ENCODE measurements at regions not wholly inside any gene's neighbourhood (a gene's known extent, or its start where the extent isn't known, plus 50 kb on each side); places are given as distances from the start of the nearest gene placed in this dataset.

DNA sequence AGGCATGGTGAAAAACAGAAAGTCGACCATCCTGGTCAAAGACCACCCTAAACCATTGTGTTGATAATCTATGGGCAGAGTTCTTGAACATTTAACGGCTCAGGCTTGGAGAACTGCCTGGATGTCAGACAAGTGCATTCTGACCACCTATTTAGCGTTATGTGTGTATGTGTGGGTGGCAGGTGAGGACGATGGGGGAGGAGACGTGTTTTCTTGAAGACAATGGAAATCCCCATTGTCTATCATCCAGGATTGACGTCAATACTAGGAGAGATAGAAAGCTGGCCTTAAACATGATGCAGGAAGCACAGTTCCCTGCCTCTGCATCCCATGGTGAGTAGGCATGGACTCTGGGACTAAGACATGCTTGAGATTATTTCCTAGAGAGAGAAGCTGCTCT is 157.4 kb upstream of the MAF start:
- DNase-seq (ENCODE audit: low read depth): no peak

DNA sequence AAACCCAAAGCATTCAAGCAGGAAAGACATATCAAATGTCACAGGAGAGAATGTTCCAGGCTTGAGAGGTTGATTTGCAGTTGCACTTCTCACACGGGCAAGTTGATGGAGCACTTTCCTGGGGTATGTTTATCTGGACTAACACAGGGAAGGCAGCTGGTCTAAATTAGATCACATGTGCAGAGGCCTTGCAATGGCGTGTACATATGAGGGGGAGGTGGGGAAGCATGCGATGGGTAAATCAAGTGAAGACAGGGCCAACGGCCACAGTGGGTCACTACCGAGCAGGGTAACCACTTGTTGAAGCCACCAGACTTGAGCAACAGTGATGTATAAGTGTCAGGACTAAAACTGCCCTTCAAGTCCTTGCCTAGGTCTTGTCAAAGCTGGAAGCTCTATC is 156.6 kb upstream of the MAF start:
- no peak for DNase-seq (ENCODE audit: low read depth)

DNA sequence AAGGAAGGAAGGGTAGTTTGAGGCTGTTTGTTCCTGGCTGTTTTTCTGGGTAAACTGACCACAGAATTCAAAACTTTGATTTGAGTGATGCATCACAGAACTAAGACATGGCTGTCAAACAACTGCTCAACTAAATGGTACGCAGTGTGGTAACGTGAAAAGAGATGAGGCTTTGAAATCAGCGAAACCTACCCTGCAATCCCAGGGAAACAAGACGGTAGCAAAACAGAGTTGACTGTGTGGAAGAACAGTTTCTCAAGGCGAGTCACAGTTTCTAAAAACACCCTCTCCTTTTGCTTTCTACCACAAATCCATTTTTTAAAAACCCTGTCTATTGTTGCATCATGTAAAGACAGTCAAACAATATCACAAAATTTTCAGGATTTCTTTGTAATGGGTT is 156.0 kb upstream of the MAF start:
- DNase-seq (ENCODE audit: low read depth): no peak

DNA sequence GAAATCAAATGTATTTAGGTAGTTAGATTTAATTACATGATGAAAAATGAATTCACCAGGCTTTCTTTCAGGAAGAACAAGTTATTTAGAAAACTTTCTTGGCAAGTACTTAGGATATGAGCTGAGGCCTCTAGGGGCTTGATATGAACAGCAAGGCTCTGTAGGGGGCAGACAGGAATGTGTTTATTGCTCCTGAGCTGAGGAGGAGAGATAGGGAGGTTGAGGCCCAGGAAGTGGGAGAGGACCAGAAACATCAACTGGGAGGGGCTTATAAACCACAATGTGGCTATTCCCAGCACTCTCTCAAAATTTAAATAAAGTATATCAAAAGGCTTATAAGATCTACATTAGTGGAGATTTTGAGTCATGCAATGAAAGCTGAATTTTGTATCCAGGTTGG is 154.0 kb upstream of the MAF start:
- no peak for DNase-seq (ENCODE audit: low read depth)

DNA sequence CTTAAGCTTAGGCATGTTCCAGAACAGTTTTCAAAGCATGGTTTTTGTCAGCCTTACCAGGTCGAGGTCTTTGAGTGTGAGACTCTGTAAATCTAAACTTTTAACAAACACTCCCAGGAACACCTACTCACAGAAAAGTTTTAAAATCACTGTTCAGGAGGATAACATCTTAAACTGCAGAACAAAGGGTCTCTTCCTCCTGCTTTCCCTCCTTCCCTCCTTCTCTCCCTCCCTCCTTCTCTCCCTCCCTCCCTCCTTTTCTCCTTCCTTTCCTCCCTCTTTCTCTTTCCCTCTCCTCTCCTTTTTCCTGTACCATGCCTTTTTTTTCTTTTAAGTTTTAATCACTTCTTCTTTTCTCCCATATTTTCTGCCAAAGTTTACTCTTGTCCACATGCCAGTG is 153.5 kb upstream of the MAF start:
- no peak for DNase-seq (ENCODE audit: low read depth)

DNA sequence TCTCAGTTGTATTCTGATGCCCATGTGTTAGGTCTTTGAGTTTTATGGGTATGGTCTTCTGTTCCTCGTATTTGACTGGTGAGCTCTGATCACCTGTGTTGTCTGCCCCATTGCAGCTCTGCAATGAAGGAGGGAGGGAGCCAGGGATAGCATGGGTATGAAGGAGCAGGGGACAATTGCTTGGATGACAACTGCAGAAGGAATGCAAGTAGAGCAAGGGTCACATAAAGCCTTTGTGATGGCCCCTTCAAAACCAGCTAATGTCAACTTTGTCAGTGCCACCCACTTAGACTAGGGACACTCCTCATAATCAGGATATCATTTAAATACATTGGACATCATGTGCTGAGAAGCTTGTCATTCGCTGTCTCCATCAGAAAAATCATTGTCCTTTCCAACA is 152.7 kb upstream of the MAF start:
- DNase-seq (ENCODE audit: low read depth): no peak

DNA sequence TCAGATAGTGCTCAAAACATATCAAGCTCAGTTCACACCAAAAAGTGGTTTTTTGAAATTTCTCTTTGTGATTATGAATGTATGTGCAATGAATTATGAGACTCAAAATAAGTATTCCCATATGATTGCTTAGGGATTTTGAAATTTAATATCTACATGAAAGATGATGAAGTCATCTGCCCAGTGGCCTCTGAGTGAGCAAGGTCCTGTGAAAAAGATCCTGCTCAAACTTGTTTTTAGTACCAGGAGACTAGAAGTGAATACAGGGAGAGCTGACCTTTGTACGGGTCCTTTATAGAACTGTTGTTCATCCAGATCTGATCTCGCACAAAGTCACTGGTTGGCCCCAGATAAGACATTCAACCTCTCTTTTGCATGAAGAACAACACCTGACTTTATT is 151.9 kb upstream of the MAF start:
- DNase-seq (ENCODE audit: low read depth): peak; percentile 19

DNA sequence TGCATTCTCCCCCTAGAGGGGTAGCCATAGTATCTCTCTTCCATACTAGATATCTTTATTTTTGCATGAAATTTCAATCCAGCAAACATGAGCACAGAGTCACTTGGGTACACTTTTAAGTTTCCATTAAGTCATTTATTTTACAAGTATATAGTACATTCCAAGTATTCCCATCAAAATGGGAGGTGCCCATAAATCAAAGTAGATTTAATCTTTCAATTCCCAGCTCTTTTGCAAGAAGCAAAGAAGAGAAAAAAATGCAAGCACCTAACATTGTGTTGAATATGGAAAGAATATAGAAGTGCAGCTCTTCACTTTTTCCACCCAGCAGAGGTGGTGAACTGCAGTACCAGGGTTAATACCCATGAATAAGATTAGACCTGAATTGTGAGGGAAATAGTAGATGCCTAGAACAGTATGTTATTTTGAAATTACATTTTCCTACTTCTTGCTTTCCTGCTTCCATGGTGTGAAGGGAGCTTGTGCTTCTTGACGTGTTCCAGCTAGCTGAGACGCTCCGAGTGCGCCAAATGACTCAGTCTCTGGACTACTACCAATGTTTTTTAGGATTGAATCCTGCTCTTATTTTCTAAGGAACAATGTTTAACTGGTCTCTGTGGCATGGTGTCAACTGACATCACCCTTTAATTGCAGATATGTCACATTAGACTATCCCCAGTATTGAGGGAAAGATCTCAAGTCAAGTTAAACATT is 151.1 kb upstream of the MAF start:
- peak; percentile 95 for DNase-seq (ENCODE audit: low read depth)

DNA sequence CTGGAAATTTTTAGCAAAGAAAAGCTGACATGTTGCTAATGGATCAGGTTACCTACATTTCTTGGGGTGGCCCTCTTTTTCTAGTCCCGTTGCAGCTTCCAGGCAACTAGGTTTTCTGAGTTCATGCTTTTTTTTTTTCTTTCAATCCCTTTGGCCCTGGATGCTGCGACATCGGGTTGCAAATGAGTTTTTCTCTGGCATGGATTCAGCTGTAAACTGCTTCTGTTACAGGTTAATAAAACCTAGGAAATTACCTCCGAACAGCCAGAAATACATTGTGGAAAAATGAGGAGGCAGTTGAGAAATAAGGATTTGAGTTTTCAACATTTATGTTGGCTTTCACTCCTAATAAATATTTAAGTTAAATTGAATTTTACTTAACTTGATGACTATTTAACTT is 149.8 kb upstream of the MAF start:
- no peak for DNase-seq (ENCODE audit: low read depth)

DNA sequence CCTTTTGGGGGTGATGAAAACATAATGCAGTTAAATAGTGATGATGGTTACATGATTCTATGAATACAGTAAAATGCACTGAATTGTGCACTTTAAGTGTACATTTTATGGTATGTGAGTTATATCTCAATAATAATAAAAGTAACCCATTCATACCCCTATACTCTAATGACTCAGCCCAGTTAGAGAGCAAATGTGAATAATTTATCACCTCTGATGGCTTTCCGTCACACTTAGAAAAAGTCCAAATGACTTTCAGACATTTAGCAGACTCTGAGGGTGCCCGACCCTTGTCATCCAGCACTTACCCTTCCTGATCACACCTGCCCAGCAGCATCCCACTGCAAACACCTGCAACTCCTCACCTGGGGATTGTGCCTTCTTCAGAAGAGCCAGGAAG is 148.1 kb upstream of the MAF start:
- no peak for DNase-seq (ENCODE audit: low read depth)

DNA sequence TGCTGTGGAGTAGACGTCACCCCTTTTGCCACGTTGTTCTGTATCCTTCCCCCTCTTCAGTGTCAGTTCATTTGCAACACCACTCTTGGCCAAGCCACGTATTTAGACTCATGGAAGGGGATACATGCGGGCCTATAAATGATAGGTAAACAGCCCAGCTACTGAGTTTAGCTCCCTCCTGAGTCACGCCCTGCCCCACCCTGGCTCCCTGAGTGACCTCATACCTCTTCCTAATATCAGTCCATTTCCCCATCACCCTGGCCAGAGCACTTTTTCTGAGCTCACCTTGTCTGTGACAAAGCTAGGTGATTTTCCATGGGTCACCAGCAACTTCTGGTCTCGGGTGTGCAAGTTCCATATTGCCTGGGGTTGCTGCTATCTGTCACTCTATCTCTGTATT is 147.2 kb upstream of the MAF start:
- no peak for DNase-seq (ENCODE audit: low read depth)

DNA sequence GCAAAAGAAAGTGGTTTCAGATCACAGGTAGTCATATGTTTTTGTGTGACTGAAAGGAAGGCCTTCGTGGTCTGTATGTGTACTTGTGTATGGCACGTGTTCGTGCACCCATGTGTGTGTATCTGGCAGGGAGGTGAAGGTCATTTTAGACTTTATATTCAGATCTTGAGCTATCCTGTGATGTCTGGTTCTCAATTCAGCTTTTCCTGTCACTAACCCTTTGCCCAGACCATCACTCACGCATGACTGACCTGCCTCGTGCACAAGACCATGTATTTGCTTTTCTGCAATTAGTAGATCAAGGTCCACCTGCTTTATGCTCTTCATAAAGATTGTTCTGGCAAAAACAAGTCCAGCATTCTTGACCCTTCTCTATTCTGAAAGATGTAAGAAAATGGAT is 139.7 kb upstream of the MAF start:
- DNase-seq (ENCODE audit: low read depth): no peak

DNA sequence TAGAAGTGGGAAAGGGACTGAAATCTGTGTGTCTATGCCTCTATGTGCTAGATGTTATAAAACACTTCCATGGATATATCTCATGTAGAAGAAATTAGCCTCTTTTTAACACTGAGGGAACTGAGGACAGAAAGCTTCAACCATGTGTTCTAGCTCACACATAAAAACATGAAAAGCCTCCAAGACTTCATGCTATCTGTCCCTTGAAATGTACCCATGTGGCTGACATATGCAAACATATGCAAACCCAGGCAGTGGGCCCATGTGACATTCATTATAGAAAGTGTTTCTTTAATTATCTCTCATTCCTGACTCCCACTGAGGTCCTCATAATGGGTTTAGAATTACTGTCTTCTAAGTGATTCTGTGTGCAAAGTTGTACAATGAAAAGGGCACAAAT is 134.7 kb upstream of the MAF start:
- no peak for DNase-seq (ENCODE audit: low read depth)

DNA sequence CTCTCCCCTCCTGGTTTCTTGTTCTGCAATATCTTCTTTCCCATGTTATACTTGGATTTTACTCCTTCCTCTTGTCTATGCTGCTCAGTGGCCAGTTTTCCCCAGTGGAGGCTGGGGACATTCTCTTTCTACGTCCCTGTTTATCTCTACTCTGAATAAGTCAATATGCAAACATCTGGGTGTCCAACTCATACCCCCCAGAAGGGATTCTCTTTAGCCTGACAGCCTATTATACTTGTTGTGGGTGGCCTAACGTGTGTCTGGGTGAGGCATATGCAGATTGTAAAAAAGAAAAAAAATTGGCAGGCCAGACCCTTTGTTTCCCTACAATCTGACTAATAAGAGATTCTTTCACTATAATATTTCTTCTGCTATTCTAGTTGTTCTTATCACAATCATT is 134.2 kb upstream of the MAF start:
- DNase-seq (ENCODE audit: low read depth): no peak

DNA sequence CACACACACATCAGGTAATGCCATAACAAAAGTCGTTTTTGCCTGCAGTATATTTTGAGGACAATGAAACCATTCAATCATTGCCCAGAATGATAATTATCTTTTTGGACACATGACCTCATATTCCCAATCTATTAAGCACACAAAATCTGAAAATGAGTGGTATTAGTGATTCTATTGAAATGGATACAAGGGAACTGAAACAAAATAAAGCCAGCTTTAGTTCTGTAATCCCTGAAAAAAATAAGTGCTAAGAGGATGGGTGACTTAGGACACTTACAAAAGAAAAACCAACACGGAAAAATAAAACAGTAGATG is 128.3 kb upstream of the MAF start:
- no peak for DNase-seq (ENCODE audit: low read depth)

DNA sequence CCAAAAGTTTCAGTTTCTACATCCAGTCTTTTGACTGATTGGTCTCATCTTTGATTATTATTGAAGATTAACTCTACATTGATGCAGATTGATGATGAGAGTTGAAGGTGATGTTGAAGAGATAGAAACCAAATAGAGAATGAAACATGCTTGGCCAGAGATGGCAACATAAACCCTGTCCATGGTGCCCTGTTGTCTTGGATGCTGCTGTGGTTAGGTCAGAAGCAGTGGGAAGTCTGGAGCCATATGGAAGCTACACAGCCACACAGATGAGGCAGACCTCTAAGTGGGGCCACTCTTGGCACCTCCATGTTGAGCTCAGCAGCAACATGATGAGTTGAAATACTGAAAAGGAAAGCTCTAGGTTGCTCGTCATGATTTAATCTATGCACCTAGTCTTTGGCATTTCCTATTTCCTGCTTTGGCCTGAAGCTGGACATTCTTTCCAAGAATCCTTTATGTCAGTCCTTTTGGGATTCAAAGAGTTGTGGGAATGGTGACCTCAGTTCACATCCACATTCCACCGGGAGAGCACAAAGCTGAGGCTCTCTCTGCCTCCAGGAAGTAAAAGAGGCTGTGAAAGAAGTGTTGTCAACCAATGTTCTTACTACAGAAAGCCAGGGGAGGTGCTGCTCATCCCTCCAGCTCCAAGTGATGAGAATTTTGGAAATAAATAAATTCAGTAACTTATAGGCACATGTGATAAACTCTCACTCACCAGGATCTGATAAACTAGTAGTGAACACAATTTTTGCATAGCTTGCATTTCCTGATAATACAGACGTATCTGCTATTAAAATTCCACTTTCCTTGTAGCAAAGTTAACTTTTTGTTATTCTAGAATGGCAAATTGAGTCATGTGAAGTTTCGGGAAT is 127.7 kb upstream of the MAF start:
- DNase-seq (ENCODE audit: low read depth): no peak

DNA sequence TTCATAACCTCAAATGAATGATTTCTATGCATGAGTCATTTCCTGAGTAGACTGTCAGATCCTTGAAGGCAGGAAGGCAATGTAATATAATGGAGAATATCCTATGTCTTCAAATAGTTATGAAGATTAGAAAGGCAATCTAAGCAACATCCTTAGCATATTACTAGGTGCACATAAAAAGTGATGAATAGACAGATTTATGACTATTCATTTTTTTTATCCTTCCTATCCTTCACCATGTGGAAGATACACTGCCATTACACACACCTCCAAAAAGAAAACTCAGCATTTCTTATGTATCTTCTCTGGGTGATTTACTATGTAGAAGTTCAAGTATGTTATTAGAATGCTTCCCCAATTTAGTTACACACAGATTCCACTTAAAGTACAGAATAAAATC is 126.4 kb upstream of the MAF start:
- no peak for DNase-seq (ENCODE audit: low read depth)

DNA sequence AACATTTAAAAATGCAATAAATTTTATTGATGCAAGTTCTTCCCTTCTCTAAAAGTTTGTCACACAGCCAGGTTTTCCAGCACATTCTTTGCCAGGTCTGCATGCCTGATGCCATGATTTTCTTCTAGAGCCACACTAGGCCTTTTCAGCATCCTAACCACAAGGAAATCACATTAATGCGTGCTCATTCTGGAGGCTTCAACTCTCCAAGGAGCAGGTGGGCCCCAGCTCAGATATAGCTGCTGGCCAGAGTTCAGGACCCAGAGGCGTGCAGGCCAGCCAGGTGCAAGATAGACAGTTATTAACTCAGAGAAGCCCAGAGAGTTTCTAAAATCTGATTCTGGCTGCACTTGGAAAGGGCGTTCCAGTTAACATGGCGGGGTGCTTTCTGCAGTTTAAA is 124.5 kb upstream of the MAF start:
- DNase-seq (ENCODE audit: low read depth): no peak

DNA sequence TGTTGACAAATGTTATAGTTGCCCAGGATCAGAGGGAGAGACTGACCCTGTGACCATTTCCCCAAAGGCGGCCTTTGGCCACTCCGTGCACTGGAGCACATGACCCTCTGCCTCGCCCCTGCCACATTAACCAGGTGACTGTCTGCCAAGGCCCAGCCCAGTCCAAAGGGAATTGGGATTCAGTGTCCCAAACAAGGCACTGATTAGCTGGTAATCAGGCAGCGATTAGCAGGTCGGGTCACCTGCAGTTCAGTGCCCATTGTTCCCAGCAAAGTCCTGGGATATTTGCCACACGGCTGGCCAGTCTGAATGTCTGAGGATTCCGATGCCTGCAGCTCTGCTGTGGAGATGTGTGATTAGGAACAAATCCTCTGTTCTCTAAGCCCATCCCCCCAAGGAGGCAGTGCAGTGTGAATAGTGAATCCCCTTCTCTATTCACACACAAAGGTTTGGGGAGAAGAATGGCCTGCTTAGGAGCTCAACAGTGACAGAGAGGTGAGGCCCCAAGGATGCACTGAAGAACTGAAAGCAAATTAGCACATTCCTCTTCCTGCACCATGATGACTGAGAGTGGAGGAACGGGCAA is 123.1 kb upstream of the MAF start:
- DNase-seq (ENCODE audit: low read depth): no peak

DNA sequence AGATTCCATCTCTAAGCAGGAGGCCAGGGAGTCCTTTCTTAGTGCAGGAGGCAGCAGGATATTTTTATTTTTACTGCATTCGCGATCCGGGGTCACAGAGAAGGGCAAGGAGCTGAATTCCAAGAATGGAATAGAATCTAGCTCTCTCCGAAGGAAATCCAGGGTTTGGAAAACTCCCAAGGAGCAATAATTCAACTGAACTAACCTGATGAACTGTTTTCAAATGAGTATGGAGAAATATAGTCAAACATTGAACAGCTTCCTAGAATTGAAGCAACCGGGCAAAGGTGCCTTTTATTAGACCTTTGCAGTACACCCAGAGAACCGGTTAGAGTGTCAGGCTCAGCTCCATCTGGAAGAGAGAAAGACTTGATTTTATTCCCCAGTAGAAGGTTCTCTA is 120.7 kb upstream of the MAF start:
- DNase-seq (ENCODE audit: low read depth): peak; percentile 36

DNA sequence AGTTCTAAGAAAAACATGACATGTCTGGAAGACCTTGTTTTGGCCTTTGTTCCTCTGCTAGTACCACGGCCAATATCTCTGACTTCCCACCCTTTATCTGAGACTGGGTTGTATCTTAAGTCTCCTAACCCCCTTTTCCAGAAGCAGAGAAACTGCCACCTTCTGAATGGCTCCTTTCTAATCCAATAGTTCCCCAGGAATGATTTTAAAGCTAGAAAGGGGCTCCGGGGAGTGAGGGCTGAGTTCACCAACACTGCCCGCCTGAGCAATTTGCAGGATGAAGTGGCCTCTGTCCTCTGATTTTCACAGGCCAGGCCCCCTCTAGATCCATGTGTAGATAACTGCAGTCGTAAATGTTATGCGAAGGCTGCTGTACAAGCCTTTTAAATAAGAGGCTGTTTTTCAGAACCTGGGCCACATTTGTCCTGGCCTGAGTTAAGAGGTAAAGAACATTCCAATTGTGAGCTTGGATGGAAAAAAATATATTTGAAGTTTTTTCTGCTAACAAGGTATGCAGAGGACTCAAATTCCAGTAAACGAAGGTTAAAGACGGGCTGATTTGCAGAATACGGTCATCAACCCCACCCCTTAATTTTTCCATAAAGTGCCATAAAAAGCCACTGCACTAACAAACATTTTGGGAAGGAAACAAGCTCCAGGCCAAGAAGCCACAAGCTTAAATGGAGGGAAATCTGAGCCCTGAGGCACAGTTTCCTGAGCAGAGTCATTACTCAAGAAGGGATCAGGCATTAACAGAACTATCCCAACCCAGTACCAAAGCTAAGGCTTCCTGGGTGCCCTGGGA is 117.0 kb upstream of the MAF start:
- DNase-seq (ENCODE audit: low read depth): no peak

DNA sequence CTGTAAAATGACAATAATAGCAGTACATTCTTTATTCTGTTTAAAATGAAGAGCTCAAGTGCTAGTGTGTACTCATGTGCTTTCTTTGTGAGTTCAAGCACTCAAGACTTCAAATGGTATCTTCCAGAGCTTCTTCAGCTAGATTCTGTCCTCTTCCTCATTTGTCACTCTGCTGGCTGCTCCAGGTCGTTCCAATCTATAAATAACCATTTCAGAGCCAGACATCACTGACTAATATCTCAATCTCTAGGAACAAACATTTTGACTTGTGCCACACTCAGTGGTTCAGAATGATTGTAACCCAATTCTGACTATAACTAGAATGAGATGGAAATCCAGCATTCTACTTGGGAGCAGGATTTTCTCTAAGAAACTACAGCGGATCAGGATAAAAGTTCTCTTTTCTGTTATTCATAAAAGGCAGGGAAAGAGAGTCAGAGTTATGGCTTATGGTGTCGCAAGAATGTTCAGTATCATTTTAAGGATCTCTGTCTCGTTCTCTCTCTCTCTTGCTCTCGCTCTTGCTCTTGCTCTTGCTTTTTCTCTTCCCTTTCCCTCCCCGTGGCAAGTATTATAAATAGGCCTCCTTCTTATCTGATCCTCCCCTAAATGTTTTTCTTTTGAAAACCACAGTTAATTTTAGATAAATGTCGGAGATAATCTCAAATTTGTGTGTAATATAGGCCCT is 116.3 kb upstream of the MAF start:
- DNase-seq (ENCODE audit: low read depth): no peak

Data from forelimb muscle (tissue), 1 donor.